Astrocyte (in vitro differentiated cells and primary cell): ENCODE measurements at regions not wholly inside any gene's neighbourhood (a gene's known extent, or its start where the extent isn't known, plus 50 kb on each side); places are given as distances from the start of the nearest gene placed in this dataset.

Experiments
- DNase-seq: peaks from one replicate; pipeline ENCODE4 v3.0.0-alpha.2; 2010; ENCODE audit warnings: low read depth
- FAIRE-seq: peaks from 2 replicates; lab custom pipeline; 2011; peaks lifted over from hg19 to GRCh38; lab: Jason Lieb, UNC
- H2AFZ ChIP-seq: 2 replicates; pipeline ENCODE4 v1.6.0; 2012; ENCODE audit warnings: low read depth, low read length, inconsistent platforms
- H3K27ac ChIP-seq: 2 replicates; pipeline ENCODE4 v1.5.1; 2011; ENCODE audit warnings: low read depth, low read length, inconsistent platforms
- H3K27me3 ChIP-seq: 2 replicates; pipeline ENCODE4 v1.6.0; 2011; ENCODE audit warnings: low read length, inconsistent platforms; ENCODE audit not compliant: insufficient read depth
- H3K36me3 ChIP-seq: 2 replicates; pipeline ENCODE4 v1.5.1; 2011; ENCODE audit warnings: low read length, inconsistent platforms; ENCODE audit not compliant: insufficient read depth
- H3K4me1 ChIP-seq: 2 replicates; pipeline ENCODE4 v1.5.1; 2011; ENCODE audit warnings: low read length, inconsistent platforms; ENCODE audit not compliant: insufficient read depth
- H3K4me2 ChIP-seq: 2 replicates; pipeline ENCODE4 v1.6.0; 2012; ENCODE audit warnings: low read length, inconsistent platforms
- H3K4me3 ChIP-seq: 2 replicates; pipeline ENCODE4 v1.5.1; 2011; ENCODE audit warnings: low read depth, mild to moderate bottlenecking, low read length, inconsistent platforms; ENCODE audit not compliant: insufficient read depth
- H3K79me2 ChIP-seq: 2 replicates; pipeline ENCODE4 v1.6.0; 2012; ENCODE audit warnings: mild to moderate bottlenecking, low read length, inconsistent platforms; ENCODE audit not compliant: insufficient read depth
- H3K9ac ChIP-seq: 2 replicates; pipeline ENCODE4 v1.6.0; 2012; ENCODE audit warnings: mild to moderate bottlenecking, low read length, inconsistent platforms
- H3K9me3 ChIP-seq: 2 replicates; pipeline ENCODE4 v1.5.1; 2012; ENCODE audit warnings: low read depth, mild to moderate bottlenecking, low read length, inconsistent platforms; ENCODE audit not compliant: insufficient read depth
- H4K20me1 ChIP-seq: 2 replicates; pipeline ENCODE4 v1.6.0; 2012; ENCODE audit warnings: low read length, inconsistent platforms; ENCODE audit not compliant: insufficient read depth
- H3K27ac Mint-ChIP-seq: one replicate; pipeline ENCODE4 v1.8.0; 2021; ENCODE audit warnings: mild to moderate bottlenecking, mixed read lengths; ENCODE audit not compliant: unreplicated experiment
- H3K27me3 Mint-ChIP-seq: one replicate; pipeline ENCODE4 v1.8.0; 2021; ENCODE audit warnings: low read depth, mixed read lengths; ENCODE audit not compliant: unreplicated experiment
- H3K36me3 Mint-ChIP-seq: one replicate; pipeline ENCODE4 v1.8.0; 2021; ENCODE audit warnings: low read depth, mixed read lengths; ENCODE audit not compliant: unreplicated experiment
- H3K4me1 Mint-ChIP-seq: one replicate; pipeline ENCODE4 v1.8.0; 2021; ENCODE audit warnings: low read depth, mixed read lengths; ENCODE audit not compliant: unreplicated experiment
- H3K4me3 Mint-ChIP-seq: one replicate; pipeline ENCODE4 v1.8.0; 2021; ENCODE audit warnings: mild to moderate bottlenecking, moderate library complexity, mixed read lengths; ENCODE audit not compliant: unreplicated experiment
- H3K9me3 Mint-ChIP-seq: one replicate; pipeline ENCODE4 v1.8.0; 2021; ENCODE audit warnings: mild to moderate bottlenecking, mixed read lengths; ENCODE audit not compliant: unreplicated experiment
- CTCF ChIP-seq: IDR thresholded peaks from 2 replicates; pipeline ENCODE4 v1.5.1; 2011; ENCODE audit warnings: low read depth, mild to moderate bottlenecking, inconsistent platforms, low read length, moderate library complexity; ENCODE audit not compliant: insufficient read depth
- EZH2 ChIP-seq: IDR thresholded peaks from 2 replicates; pipeline ENCODE4 v1.6.1; 2012; ENCODE audit warnings: mild to moderate bottlenecking, low read length, inconsistent platforms; ENCODE audit not compliant: insufficient read depth

- Histone ChIP-seq H2AFZ (no peak overlapping the region), H3K9ac (no peak overlapping the region), H3K27me3 (no peaks in the 10 kb centered on the region), H3K27ac (no peak overlapping the region), H3K36me3 (no peaks in the 10 kb centered on the region), H3K79me2 (no peaks in the 10 kb centered on the region), H3K4me3 (no peak overlapping the region), H3K4me2 (no peak overlapping the region), H3K4me1 (no peaks in the 10 kb centered on the region), H4K20me1 (no peaks in the 10 kb centered on the region), H3K9me3 (no peaks in the 10 kb centered on the region)
- H3K27ac Mint-ChIP-seq: no peak overlapping the region
- no peak overlapping the region for H3K4me3 Mint-ChIP-seq
- H3K4me1 Mint-ChIP-seq: peaks cover 3% of the 10 kb centered on the region
- no peak for DNase-seq
- FAIRE-seq: no peak
- peaks cover 2% of the 10 kb centered on the region for H3K9me3 Mint-ChIP-seq
- no peaks in the 10 kb centered on the region for H3K36me3 Mint-ChIP-seq
- no peak for TF ChIP-seq EZH2
- H3K27me3 Mint-ChIP-seq: no peaks in the 10 kb centered on the region
These were observed 1616.4 kb downstream of the CDH8 start for GRCh38 chr16:60419859-60420258.

- Histone ChIP-seq H3K27me3 (no peaks in the 10 kb centered on the region), H3K4me2 (no peak overlapping the region), H3K79me2 (no peaks in the 10 kb centered on the region), H4K20me1 (no peaks in the 10 kb centered on the region), H3K9ac (no peak overlapping the region), H3K4me3 (no peak overlapping the region), H3K36me3 (no peaks in the 10 kb centered on the region), H3K4me1 (no peaks in the 10 kb centered on the region), H2AFZ (no peak overlapping the region), H3K27ac (no peak overlapping the region), H3K9me3 (no peaks in the 10 kb centered on the region)
- Mint-ChIP-seq H3K27ac (peak overlapping the region; percentile 12), H3K9me3 (peaks cover 2% of the 10 kb centered on the region), H3K36me3 (no peaks in the 10 kb centered on the region), H3K4me3 (no peak overlapping the region), H3K4me1 (no peaks in the 10 kb centered on the region), H3K27me3 (no peaks in the 10 kb centered on the region)
- no peak for TF ChIP-seq CTCF
- no peak for FAIRE-seq
- no peak for DNase-seq
These were observed 1621.6 kb downstream of the CDH8 start for GRCh38 chr16:60414613-60415012.

- Mint-ChIP-seq H3K9me3 (peaks cover 2% of the 10 kb centered on the region), H3K27ac (no peak overlapping the region), H3K4me1 (no peaks in the 10 kb centered on the region), H3K36me3 (no peaks in the 10 kb centered on the region), H3K27me3 (no peaks in the 10 kb centered on the region), H3K4me3 (no peak overlapping the region)
- TF ChIP-seq CTCF: no peak
- TF ChIP-seq EZH2: no peak
- Histone ChIP-seq H3K4me2 (no peak overlapping the region), H3K79me2 (no peaks in the 10 kb centered on the region), H2AFZ (no peak overlapping the region), H3K27ac (no peak overlapping the region), H4K20me1 (no peaks in the 10 kb centered on the region), H3K9me3 (no peaks in the 10 kb centered on the region), H3K27me3 (no peaks in the 10 kb centered on the region), H3K9ac (no peak overlapping the region), H3K36me3 (no peaks in the 10 kb centered on the region), H3K4me3 (no peak overlapping the region), H3K4me1 (no peaks in the 10 kb centered on the region)
- FAIRE-seq: no peak
- DNase-seq: no peak
These were observed 1622.3 kb downstream of the CDH8 start for GRCh38 chr16:60413969-60414368.
